Stimulated activated CD4-positive, alpha-beta T cell treated with anti-CD3 and anti-CD28 coated beads, Interleukin-2, amount 100 ng/mL, for 24 hours (primary cell): ENCODE measurements at regions not wholly inside any gene's neighbourhood (a gene's known extent, or its start where the extent isn't known, plus 50 kb on each side); places are given as distances from the start of the nearest gene placed in this dataset.

Experiments
- DNase-seq, 2 donors: peaks; one replicate each; pipeline ENCODE4 v3.0.0-alpha.2; 2020

DNA sequence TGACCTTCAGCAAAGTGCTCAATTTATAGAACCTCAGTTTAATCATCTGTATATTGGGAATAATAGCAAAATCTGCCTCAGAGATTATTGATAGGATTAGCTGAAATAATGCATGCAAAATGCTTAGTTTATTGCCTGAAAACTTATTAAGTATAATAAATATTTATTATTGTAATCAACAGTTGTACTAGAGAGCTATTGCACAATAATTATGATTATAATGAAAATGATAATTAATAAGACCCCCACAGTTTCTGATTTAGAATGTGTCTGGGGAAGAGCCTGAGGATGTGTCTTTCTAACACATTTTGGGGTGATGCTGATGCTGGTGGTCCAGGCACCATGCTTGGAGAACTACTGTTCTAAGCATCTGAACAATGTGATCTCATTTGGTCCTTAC lies 419.6 kb downstream of the NPIPA7 start:
- DNase-seq = no peak

DNA sequence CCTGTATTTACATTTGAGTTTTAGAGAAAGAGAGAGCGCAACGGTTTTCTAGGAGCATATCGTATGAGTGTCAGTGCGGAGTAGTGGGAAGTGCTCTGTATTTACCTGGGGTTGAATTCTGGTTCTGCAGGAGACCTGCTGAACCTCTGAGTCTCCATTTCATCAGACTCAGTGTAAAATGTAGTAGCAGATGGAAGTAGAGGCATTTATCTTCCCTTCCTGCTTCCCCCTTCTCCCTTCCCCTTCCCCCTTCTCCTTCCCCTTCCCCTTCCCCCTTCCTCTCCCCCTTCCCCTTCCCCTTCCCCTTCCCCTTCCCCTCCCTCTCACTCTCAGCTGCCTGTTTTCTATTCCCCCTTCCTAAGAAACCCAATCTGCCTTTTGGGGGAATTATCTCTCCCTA lies 426.9 kb downstream of the NPIPA7 start:
- DNase-seq = no peak

DNA sequence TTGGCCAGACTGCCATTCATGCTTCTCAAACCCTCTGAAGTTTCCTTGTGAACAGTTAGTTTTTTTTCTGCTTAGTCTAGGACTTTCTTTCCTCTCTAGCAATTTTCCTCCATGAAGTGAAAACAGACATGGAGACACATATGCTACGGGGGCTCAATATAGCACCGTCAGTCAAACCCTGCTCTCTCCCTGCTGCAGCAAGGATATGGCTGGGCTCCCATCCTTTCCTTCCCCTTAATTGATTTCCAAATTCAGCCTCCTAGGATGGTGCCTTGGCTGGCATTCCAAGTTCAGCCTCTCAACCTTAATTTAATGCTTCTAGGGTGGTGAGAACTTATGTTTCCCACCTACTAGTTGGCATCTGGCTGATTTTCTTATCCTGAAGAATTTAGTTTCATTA lies 436.7 kb downstream of the NPIPA7 start:
- no peak for DNase-seq

DNA sequence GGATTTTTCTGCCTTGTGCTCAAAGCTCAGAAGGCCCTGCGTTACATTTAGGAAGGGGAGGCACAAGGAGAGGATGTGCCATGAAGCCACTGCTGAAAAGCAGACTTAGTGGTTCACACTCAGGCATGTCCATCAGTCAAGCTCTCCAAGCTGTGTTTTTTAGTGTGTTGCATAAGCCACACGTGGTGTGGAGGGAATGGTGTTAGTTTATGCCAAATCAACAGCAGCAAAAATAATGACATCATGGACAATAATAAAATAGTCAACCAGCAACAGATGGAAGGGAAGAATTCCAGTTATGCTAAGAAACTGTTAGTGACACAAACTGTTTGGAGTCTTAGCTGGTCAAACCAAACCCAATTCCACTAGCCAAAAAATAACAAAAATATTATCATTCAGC lies 438.3 kb downstream of the NPIPA7 start:
- DNase-seq = no peak

DNA sequence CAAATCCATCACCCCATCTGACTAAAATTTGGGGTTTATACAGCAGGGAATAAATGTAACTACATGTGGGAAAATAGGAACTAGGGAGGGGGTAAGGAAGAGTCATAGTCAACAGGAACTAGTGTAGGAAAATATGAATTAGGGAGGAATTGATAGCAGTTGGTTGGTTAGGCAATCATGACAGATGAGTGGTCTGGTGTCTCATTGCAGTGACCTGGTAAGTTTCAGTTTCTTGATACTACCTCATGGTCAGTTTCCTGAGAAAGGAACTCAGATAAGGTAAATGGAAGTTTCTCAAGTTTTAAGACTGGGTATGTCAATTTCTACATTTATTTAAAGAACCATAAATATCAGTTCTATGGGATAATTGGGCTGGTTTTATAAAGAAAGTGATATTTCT lies 442.3 kb downstream of the NPIPA7 start:
- DNase-seq = no peak

DNA sequence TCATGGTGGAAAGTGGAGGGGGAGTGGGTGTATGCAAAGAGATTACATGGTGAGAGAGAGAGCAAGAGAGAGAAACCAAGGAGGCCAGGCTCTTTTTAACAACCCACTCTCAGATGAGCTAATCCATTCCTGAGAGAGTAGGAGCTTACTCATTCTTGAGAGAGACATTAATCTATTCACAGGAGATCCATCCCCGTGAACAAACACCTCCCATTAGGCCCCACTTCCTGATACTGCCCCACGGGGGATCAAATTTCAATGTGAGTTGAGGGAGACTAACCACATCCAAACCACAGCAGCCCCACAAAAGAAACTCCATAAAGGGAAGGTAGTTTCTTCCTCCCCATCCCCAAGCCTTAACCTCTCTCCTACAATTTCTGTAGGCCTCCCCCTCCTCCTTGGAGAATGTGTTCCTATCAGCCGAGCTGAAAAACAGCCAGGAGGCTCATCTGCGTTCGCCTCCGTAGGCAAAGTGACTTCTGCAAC lies 450.0 kb downstream of the NPIPA7 start:
- DNase-seq = no peak

DNA sequence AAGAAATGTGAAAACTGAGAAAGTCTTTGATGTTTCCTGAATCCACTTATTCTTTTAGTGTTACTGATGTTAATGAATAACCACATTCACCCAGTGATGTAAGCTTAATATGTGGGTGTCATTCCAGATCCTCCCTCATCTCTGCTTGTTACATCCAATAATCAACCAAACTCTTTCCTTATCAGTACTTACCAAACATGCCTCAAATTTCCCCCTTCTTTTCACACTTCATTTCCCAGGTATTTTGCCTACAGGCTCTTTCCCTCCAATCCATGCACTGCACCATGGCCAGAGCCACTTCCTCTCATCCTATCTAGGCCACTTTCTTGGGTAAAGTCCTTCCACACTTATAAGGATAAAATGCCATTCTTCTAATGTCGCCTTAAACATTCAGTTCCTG lies 451.5 kb downstream of the NPIPA7 start:
- DNase-seq = no peak

DNA sequence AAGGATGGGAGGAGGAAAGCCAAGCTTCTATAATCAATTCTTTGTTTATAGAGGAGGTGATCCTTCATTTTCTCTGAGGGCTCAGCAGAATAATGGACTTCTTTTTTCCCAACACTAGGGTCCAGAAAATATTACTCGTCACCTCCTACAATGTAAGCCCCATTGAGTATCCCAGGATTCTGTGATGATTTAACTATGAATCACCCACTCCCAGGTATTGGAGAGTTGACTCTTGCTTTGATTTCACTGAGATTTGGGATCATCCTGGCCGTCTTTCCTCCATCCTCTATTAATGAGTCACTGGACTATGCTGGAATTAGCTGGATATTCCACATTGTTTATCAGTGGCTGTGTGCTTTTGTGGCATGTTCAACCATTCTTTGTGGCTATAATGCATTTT lies 452.0 kb downstream of the NPIPA7 start:
- no peak for DNase-seq

DNA sequence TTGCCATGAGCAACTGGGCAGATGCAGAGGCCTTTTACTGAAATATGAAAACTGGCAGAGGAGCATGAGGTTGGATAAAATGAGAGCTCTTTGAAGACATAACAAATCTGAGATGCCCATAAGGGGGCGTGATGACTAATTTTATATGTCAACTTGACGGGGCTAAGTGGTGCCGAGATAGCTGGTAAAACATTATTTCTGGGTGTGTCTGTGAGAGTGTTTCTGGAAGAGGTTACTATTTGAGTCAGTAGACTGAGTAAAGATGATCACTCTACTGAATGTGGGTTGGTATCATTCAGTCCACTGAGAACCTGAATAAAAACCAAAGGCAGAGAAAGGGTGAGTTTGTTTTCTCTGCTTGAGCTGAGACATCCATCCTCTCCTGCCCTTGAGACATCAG lies 454.2 kb downstream of the NPIPA7 start:
- no peak for DNase-seq

DNA sequence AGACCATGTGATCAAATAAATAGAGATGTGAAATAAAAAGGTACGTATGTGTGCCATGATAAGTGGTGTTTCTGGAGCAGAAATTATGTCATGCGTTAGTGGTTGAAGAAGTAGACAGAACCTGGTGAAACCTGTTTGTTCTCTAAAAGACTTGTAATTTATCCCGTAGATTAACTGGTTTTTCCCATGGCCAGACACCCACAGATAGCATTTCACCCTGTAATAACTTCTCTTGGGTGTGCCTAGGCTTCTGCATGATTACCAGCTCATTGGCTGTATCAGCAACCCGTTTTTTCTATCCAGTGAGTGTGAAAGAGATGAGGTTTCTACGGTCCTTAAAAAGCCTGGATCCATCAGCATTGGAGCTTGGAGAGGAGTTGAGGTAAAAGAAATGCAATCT lies 471.3 kb downstream of the NPIPA7 start:
- no peak for DNase-seq

DNA sequence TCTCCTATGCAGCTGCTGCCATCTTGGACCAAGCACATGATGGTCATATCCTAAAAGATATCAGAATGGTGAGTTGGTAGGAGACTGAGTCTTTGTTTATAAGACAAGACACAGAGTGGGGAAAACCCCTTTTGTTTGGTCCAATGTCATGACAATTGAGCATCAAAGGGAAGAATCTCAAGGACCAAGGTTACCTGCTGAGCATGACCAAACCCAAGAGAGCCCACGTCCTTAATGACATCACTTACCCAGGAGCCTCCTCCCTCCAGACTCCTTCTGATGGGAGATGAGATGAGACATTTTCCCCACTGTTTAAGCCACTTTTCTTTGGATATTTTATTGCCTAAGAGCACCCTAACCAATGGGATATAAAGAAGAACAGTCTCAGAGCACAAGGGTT lies 478.1 kb downstream of the NPIPA7 start:
- no peak for DNase-seq

DNA sequence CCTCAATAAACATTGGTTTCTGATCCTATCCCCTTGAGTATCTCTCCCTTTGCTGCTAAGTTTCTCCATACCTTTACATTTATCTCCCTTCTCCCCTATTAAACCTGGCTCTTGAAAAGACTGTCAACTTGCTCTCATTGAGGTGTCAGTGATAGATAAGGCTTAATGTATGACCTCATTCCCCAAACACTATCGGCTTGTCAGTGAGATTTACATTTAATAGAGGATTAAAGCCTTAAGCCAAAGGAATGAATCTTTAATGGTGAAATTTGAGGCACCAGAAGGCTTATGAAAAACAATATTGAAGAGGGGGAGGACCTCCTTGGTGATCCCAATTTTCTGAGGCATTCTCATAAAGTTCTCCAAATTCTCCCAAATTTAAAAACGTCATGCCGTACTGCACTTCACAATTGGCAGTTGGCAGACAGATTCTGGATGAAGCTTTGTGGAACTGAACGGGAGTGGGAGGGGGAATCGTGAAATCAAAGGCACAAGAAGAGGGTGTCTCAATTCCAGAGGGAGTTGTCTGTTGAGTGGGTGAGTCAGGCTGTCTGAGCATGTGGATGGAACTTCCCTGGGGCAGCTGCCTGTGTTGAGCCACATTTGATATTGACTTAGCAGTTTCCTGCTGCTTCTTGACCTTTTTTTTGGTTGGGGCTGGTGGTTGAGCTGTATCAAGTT lies 478.8 kb downstream of the NPIPA7 start:
- DNase-seq = no peak

DNA sequence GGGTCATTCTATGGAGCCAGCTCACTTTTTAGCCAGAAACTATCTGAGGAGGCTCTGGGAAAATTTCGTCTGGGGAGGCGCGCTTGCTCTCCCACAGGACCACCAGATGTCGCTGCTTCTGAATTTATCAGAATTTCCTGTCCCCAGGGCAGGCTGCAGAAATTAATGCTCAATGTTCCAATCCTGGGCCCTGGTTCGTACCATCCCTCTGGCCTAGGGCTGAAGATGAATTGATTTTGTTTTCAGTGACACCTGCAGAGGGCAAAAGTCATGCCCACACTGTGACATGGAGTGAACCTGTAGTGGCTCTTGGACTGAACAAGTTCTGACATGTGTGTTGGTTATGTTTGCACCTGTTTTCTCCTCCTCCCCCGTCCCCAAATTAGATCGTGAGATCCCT lies 482.6 kb downstream of the NPIPA7 start:
- peak; percentile 52 to 61 for DNase-seq

DNA sequence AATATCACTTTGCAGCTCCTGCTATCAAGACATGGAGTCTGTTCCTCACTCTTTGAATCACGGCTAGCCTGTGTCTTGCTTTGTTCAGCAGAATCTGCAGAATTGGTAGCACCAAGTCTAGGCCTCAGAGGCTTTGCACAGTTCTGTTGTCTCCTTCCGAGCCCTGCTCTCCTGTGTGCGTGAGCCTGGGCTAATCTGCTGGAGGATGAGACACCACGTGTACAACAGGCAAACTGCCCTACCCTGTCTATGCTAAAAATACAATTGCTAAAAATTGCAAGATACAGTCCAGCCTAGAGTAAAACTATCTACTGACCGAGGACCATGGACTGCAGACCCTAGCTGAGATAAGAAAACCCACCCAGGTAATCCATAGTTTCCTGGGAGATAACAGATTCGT lies 484.7 kb downstream of the NPIPA7 start:
- DNase-seq = no peak

DNA sequence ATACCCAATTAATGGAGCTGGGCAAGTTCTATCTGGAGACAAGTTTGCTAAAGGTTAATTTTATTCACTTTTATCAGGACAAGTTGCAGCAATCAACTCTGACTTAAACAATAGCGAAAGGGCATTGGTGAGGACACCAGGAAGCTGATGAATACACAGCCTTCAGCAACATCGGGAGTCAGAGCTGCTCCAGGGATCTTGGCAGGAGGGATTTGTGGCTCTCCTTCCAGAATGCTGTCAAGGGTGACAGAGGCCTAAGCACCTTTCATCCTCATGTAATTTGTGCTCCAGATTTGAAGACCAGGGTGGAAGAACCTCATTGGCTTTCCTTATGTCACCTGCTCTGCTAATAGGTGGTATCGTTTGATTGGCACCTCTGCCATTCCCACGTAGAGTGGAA lies 485.6 kb downstream of the NPIPA7 start:
- DNase-seq = no peak

DNA sequence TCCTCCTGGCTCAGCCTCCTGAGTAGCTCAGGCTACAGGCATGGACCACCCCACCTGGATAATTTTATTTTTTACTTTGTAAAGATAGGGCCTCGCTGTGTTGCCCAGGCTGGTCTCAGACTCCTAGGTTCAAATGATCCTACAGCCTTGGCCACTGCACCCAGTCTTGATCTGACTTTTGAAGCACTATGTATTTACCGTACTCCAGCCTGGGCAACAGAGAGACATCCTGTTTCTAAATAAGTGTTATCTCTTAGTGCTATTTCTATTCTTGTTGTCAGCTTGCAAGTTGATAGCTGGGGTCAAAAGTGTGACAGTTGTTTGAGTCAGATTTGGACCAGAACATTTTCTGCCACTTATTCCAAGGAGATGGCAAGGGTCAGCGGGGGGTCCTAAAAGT lies 486.4 kb downstream of the NPIPA7 start:
- no peak for DNase-seq

DNA sequence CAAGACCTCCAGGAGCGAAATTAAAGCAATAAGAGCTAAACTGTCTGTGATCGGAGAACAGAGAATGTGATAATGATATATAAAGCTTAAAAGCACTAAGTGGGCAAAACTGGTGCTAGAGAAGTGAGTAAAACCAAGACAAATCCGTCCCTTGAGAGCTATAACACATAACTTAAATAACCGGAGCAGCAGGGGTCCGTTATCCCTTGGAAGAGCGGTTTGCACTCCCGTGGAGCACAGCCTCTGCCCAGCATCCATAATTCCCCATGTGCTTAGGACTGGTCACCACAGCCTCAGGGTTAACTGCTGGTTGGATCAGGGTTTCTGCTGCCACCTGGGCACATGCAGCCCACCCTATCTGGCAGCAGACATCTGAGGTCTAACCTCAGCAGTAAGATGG lies 489.0 kb downstream of the NPIPA7 start:
- no peak for DNase-seq

DNA sequence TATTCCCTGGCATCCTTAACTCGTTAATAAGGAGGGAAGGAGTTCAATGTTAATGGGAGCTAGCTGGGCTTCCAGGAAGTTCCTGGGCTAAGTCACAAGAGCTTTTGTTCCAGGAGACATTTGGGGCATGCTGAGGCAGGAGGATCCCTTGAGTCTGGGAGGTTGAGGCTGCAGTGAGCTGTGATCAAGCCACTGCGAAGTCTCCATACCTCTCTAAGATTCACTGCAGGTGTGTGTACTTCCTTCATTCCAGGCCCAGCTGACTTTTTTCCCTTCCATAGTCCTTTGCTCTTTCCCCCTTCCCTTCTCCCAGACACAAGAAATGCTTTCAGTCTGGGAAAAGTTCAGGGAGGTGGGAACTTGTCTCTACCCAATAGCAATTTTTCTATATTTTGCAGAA lies 489.8 kb downstream of the NPIPA7 start:
- no peak for DNase-seq

DNA sequence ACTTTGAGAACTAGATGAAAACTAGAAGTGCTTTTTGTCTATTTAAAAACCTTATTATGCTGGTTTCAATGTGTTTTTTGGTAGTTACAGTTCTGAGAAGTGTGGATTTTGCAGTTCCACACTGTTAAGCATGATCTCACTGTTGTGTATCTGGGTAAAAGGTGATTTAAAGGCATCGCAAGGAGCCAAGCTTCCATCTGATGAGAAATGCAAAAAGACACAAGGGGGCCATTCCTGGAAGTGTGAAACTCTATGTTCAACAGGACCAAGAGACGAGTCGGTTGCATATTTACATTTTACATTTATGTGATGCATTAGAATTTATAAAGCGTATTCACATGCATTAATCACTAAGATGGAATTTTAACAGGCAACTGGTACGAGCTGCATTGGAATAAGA lies 490.8 kb downstream of the NPIPA7 start:
- no peak for DNase-seq

DNA sequence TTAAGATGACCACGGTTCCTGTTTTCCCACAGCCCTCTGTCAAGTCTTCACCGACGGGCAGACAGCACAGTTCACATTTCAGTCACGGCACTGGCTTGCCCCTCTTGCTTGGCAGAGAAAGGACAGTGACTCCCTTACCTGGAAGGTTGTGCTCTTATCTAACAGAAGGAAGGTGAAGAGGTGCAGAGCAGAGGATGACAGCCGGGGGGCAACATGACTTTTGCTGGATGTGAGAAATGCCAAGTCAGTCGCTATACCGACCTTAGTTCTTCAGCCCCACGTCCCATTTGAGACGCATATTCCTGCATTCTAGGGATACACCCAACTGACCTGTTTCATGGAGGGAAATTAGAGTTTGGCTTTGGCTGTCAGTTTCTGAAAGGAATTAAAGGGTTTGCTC lies 492.3 kb downstream of the NPIPA7 start:
- DNase-seq = no peak

DNA sequence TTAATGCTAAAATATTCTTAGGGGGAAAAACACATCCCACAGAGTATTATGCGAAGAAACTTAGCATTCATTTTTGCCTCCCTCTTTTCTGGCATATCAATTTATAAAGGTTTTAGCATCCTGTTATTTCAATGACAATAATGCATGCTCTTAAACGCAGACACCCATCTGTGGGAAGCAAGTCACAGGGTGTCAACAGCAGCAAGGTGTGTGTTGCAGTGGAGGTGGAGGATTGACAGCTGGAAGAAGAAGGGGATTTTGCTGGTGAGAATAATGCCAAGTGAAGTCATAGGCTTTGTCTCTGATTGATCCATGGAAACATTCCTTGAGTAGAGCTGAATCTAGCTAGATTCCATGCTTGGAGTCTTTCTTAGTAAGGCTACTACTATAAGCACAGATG lies 498.1 kb downstream of the NPIPA7 start:
- no peak for DNase-seq

DNA sequence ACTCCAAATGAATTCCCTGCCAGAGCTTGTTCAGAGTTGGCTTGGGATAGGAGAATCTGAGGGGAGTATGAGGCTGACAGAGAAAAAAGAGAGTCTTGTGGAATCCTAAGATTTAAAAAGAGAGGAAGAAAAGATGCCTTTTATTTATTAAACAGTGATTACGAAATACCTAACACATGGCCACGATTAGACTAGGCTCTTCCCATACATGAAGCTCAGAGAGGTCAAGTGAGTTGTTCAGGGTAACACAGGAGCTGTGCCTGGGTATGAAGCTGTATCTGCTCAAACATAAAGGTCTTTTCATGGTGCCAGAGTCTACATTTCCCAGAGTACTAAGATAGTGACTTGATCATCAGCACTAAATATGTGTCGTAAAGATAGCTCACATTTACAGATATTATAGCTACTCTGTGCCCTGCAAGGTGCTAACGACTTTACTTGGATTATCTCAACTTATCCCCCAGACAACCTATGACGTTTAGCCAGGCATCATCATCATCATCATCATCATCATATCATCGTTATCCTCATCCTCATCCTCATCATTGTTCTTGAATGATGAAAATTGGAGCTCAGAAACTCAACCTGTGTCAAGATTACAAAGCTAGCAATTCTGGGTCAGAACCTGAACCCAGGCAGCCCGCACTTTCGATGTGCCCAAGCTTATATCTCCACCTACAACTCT lies 500.8 kb downstream of the NPIPA7 start:
- DNase-seq = no peak

DNA sequence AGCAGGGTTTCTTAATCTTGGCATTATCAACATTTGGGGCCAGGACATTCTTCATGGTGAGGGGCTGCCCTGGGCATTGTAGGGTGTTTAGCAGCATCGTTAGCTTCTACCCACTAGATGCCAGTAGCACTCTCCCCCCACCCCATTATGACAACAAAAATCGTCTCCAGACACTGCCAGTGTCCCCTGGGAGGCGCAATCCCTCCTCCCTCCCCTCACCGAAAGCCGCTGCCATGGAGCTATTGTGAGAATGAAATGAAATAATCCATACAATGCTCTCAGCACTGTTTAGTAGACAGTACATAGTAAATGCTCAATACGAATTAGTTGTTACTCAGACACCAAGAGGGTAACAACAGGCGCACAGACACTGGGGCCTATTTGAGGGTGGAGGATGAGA lies 502.9 kb downstream of the NPIPA7 start:
- DNase-seq = no peak

DNA sequence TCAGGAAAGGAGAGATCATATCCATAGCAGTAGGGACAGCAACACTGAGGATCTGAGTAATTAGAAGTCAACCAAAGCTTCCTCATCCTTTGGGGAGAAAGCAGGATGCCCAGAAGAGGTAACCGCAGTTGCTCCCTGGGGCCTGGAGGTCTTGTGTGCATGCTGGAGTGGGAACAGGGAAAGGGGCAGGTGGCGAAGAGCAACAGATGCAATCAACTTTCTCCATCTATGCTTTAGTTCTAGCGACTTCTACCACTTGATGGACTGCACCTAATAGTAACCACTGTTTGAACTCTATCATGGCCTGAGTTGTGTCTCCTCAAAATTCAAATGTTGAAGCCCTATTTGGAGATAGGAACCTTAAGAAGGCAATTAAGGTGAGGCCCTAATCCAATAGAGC lies 503.8 kb downstream of the NPIPA7 start:
- no peak for DNase-seq

DNA sequence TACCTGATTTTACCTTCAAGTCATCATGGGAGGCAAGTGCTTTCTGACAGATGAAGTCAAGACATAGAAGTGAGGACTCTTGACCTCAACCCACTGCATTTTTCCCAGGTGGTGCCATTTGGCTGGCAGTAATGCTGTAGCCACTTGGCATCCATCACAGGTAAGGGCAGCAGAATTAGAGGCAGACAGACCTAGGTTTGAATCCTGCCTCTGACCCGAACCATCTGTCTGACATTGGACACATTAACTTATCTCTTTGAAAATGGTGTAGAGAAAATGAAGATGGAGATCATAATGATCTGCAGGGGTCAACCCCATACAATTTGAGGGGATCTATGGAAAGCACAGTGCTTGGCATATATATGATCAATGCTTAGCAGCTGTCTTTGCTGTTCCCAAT lies 505.5 kb downstream of the NPIPA7 start:
- DNase-seq = no peak
